ENCODE measurements at regions not wholly inside any gene's neighbourhood (a gene's known extent, or its start where the extent isn't known, plus 50 kb on each side); places are given as distances from the start of the nearest gene placed in this dataset.

DNA sequence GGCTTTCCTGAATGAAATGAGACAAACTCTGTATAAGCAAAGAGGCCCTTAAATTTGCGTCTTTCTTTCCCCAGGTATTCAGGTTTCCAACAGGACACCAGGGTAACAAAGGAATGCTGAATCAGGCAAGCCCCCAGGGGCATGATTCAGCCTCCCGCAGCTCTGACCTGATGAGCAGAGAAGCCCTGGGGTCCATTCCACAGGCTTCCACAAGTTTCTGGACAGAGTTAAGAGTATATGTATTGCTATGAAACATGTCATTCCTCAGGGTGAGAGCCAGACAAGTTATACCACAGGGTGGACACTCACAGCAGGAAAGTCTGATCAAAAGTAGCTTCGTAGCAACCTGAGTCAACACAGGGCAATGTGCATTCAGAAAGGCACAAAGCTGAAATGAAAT, 68.1 kb upstream of the CTNNB1 start:
- intact Hi-C loops (cut with DNase I), result no loop called here
- DNase-seq (ENCODE audit: low spot score), result no peak

DNA sequence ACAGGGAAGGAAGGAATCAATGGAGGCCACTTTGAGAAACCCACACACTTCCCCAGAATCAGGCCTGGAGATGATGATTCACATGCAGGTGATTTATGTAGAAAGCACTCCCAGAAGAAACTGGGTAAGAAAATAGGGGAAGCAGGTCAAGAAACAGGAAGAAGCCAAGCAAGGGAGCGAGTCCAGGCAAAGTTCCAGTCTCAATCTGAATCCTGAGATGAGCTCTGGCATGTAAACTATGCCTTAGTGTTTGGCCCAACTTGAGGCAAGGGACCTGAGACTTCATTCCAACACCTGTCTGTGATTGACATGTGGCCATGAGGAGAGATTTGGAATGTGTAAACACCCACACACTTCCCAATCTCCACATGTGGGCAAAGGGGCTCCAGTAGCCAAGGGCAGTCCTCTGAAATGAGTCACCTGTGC, 61.6 kb upstream of the CTNNB1 start:
- no peak for DNase-seq (ENCODE audit: low spot score)
- intact Hi-C loops (cut with DNase I), result no loop called here

DNA sequence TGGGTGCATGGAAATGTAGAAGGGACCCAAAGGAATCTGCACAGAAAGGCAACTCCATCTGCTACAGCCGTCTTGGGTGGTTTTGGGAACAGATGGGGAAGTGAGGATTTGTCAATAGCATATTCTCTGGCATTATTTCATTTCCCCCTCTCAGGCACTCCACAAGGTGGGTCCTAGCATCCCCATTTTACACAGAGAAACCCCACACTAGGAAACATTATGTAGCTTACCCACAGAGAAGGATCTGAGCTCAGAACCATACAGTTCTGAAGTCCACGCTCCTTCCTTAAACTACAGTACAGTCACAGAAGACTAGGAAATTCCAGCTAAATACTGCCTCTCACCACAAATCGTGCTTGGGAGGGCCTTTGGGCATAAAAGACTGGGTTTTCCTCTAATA, 61.2 kb upstream of the CTNNB1 start:
- intact Hi-C loops (cut with DNase I), result no loop called here
- no peak for DNase-seq (ENCODE audit: low spot score)

DNA sequence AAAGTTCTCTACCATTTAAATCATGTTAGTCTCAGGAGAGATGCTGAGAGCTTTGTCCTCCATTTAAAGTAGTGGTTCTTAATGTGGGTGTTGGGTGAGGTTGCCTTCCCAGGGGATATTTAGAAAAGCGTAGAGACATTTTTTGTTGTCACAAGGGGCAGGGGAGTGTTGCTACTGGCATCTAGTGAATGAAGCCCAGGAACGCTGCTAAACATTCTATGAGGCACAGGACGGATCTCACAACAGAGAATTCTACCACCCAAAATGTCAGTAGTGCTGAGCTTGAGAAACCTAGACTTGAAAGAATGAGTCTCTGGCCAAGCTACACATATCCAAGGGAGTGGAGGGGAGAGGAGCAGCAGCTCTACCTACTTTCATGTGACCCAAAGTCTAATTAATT, 60.7 kb upstream of the CTNNB1 start:
- intact Hi-C loops (cut with DNase I), result no loop called here

DNA sequence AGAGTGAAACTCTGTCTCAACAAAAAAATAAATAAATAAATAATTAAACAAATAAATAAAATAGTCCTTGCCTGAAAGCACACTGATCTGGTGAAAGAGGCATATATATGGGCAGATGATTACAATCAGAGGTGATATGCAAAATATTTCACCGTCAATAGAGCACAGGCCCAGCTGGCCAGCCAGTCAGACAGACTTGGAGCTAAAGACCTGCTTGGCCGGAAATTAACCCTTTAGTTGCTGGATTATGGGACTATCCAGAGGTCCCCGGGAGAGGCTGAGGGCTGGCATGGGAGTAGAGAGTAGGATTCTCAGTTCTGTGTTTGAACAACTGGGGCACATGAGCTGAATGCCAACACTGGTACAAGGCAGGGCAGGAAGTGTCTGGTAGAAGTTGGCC, 59.1 kb upstream of the CTNNB1 start:
- intact Hi-C loops (cut with DNase I), result no loop called here
- DNase-seq (ENCODE audit: low spot score), result no peak

More for the DNA sequence above, 60.7 kb upstream of the CTNNB1 start:
- no peak for DNase-seq (ENCODE audit: low spot score)

DNA sequence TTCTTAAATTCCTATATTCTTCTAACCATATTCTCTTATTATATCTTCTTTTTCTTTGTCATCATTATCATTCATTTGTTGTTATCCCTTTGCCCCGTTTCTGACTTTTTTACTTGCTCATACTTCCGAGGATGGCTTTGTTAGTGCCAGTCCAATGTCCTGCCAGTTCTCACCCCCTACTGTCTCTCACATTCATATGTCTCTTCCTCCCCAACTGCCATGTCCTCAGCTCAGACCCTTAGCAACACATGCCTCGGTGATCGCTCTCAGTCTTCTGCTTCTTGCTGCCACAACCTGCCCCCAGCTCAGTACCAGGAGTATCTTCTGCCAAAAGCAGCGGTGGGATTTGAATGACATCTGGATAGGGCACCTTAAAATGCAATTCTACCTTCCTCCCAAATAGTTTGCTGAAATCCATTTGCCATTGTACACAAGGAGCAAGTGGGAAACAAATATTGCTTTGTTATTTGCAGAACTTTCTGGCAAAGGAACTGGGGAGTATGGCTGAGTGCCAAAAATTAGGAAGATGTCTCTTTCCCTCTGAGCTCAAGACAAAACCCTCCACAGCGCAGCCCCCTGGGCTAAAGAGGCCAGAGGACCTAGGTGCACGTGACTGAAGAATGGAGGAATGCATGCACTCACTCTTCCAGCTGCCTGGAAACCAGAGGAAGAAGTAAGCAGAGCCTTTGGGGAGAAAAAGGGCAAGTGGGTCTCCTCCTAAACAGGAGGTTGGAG, 57.7 kb upstream of the CTNNB1 start:
- intact Hi-C loops (cut with DNase I), result no loop called here
- DNase-seq (ENCODE audit: low spot score), result no peak

DNA sequence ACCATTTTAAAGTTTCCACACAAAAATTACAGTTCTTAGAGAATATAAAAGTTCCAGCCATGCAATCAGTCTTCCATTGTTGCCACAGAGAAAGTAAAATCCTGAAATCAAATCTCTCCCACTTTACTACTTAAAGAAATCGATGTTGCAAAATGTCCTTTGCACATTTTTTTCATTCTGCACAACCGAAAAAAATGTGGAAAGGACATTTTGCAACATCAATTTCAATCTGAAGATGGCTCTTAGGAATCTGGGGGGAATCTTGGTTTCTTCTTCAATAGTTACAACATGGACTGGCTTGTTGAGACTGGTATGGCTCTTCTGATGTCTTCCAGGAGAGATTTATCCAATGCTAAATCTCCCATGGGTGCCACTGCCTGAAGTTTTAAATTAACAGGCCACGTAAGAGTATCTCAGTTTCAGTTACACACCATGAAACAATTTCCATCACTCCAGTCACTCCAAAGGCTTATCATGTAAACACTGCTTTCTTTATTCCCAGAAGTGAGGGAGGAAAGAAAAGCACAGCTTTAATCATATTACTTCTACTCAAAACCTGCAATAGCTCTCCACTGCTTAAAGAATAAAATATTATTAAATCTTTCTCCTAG, 55.8 kb upstream of the CTNNB1 start:
- intact Hi-C loops (cut with DNase I), result no loop called here
- DNase-seq (ENCODE audit: low spot score), result no peak

DNA sequence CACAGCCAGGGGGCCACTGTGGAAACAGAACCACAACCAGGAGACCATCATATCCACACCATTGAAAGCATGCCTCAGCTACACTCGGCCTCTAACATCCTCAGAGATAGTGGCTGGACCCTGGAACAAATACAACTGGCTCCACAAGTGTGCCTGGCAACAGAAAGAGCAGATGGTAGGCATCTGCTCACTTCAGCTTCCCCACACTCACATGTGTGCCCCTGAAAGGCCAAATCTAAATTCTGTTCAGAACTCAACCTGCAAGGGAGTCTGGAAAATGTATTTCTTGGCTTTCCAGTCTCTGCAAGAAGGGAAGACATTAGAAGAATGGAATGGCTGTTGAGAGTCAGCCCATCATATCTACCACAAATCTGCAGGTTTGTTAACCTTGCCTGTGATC, 54.7 kb upstream of the CTNNB1 start:
- intact Hi-C loops (cut with DNase I), result no loop called here
- DNase-seq (ENCODE audit: low spot score), result no peak

DNA sequence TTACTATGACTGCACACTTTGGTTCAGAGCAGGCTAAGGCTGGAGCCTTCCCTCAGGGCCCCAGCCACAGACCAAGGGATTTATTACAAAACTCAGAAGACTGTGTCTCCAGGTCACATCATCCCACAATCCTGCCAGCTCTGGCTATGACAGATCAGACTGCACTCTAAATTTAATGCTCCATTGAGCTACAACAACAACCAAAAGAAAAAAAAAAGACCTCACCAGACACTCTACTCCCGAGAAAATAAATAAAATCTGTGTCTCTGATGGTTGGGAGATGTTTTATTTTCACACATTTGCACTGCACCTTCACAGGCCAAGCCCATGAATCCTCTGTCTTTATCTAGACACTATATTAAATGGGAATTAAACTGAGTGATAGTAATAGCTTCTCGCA, 50.8 kb upstream of the CTNNB1 start:
- intact Hi-C loops (cut with DNase I), result no loop called here

DNA sequence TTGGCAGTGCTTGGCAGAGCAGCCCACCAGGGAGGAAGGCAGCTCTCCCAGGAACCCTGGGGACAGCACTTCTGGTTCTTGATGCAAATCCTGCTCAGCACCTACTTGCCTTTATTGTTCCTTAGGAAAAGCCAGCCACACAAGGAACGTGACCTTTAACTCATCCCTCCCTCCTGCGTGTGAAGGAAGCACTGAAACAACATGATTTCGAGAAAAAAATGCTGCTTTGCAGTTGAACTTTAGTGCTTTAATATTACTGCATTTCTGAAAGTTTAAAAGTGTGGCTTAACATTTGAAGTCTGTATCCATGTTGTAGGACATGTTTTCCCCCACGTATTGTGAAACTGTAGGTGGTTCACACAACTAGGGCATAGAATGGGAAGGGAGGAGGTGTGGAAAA, 50.4 kb upstream of the CTNNB1 start:
- intact Hi-C loops (cut with DNase I), result no loop called here

More for the DNA sequence above, 50.8 kb upstream of the CTNNB1 start:
- no peak for DNase-seq (ENCODE audit: low spot score)

More for the DNA sequence above, 50.4 kb upstream of the CTNNB1 start:
- DNase-seq (ENCODE audit: low spot score), result no peak
